ENCODE measurements at regions not wholly inside any gene's neighbourhood (a gene's known extent, or its start where the extent isn't known, plus 50 kb on each side); places are given as distances from the start of the nearest gene placed in this dataset.

DNA sequence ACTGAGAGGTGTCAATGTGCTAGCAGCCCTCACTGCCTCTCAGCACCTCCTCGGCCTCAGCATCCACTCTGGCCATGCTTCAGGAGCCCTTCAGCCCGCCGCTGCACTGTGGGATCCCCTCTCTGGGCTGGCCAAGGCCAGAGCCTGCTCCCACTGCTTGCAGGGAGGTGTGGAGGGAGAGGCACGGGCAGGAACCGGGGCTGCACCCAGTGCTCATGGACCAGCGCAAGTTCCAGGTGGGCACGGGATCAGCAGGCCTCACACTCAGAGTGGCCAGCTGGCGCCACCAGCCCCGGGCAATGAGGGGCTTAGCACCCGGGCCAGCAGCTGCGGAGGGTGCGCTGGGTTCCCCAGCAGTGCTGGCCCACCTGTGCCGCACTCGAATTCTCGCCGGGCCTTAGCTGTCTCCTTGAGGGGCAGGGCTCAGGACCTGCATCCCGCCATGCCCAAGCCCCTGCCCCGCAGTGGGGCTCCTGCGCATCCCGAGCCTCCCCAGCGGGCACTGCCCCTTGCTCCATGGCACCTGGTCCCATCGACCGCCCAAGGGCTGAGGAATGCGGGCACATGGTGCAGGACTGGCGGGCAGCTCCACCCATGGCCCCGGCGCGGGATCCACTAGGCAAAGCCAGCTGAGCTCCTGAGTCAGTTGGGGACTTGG lies 80.4 kb upstream of the MANEA start:
- Histone ChIP-seq H3K4me1 (ENCODE audit: control insufficient read depth in 3 of 3, insufficient read depth in 2 of 3, low read depth in 1 of 3, low read length in 2 of 3) (no peaks in the 10 kb centered on the region), H3K36me3 (ENCODE audit: control insufficient read depth in 3 of 3, insufficient read depth in 2 of 3, low read depth in 1 of 3, low read length in 3 of 3) (no peaks in the 10 kb centered on the region), H3K27me3 (ENCODE audit: control insufficient read depth in 3 of 3, insufficient read depth in 3 of 3, low read length in 3 of 3) (no peaks in the 10 kb centered on the region), H3K4me3 (ENCODE audit: low read depth in 1 of 3, low read length in 3 of 3) (no peak overlapping the region), H3K27ac (ENCODE audit: low read depth in 1 of 3, low read length in 2 of 3) (no peak overlapping the region), H3K9me3 (ENCODE audit: control insufficient read depth in 2 of 2, insufficient read depth in 1 of 2, low read depth in 1 of 2, low read length in 1 of 2) (peaks cover 0 to 13% of the 10 kb centered on the region in 2 donors)
- no peak for DNase-seq
- FAIRE-seq = no peak
- 87 to 94% (median 92%) methylated on average over 24 to 28 of the region's 28 CpGs for WGBS, 3 donors

- Histone ChIP-seq H3K4me3 (ENCODE audit: low read depth in 1 of 3, low read length in 3 of 3) (no peak overlapping the region), H3K27me3 (ENCODE audit: control insufficient read depth in 3 of 3, insufficient read depth in 3 of 3, low read length in 3 of 3) (no peaks in the 10 kb centered on the region), H3K4me1 (ENCODE audit: control insufficient read depth in 3 of 3, insufficient read depth in 2 of 3, low read depth in 1 of 3, low read length in 2 of 3) (no peaks in the 10 kb centered on the region), H3K9me3 (ENCODE audit: control insufficient read depth in 2 of 2, insufficient read depth in 1 of 2, low read depth in 1 of 2, low read length in 1 of 2) (peaks cover 0 to 13% of the 10 kb centered on the region in 2 donors), H3K27ac (ENCODE audit: low read depth in 1 of 3, low read length in 2 of 3) (no peak overlapping the region), H3K36me3 (ENCODE audit: control insufficient read depth in 3 of 3, insufficient read depth in 2 of 3, low read depth in 1 of 3, low read length in 3 of 3) (no peaks in the 10 kb centered on the region)
- 94 to 95% (median 94%) methylated on average over 4 of the region's 4 CpGs for WGBS, 3 donors
- DNase-seq = no peak
- no peak for FAIRE-seq
Measured at GRCh38 chr6:95501032-95501904, 76.1 kb upstream of the MANEA start.

DNA sequence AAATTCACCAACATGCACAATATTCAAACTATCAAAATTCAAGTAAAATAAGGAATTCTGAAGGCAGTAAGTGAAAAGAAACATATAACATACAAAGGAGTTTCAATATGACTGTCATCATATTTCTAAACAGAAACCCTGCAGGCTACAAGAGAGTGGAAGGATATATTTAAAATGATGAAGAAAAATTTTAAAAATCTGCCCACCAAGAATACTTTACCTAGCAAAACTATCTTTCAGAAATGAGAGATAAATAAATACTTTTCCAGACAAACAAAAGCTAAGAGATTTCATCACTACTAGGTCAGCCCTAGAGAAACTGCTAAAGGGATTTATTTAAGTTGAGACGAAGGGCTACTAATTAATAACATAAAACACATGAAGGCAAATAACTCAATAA lies 73.8 kb upstream of the MANEA start:
- H3K36me3 ChIP-seq (ENCODE audit: control insufficient read depth in 3 of 3, insufficient read depth in 2 of 3, low read depth in 1 of 3, low read length in 3 of 3) = no peaks in the 10 kb centered on the region
- no peak for FAIRE-seq
- H3K27me3 ChIP-seq (ENCODE audit: control insufficient read depth in 3 of 3, insufficient read depth in 3 of 3, low read length in 3 of 3) = no peaks in the 10 kb centered on the region
- H3K9me3 ChIP-seq (ENCODE audit: control insufficient read depth in 2 of 2, insufficient read depth in 1 of 2, low read depth in 1 of 2, low read length in 1 of 2) = no peaks in the 10 kb centered on the region
- 90 to 96% (median 91%) methylated on average over 1 of the region's 1 CpG for WGBS, 3 donors
- DNase-seq = no peak
- no peaks in the 10 kb centered on the region for H3K4me1 ChIP-seq (ENCODE audit: control insufficient read depth in 3 of 3, insufficient read depth in 2 of 3, low read depth in 1 of 3, low read length in 2 of 3)
- no peak overlapping the region for H3K4me3 ChIP-seq (ENCODE audit: low read depth in 1 of 3, low read length in 3 of 3)
- no peak overlapping the region for H3K27ac ChIP-seq (ENCODE audit: low read depth in 1 of 3, low read length in 2 of 3)

GRCh38 chr6:95511404-95511803 lies 65.9 kb upstream of the MANEA start:
- Histone ChIP-seq H3K27me3 (ENCODE audit: control insufficient read depth in 3 of 3, insufficient read depth in 3 of 3, low read length in 3 of 3) (no peaks in the 10 kb centered on the region), H3K27ac (ENCODE audit: low read depth in 1 of 3, low read length in 2 of 3) (no peak overlapping the region), H3K4me3 (ENCODE audit: low read depth in 1 of 3, low read length in 3 of 3) (no peak overlapping the region), H3K9me3 (ENCODE audit: control insufficient read depth in 2 of 2, insufficient read depth in 1 of 2, low read depth in 1 of 2, low read length in 1 of 2) (no peaks in the 10 kb centered on the region), H3K36me3 (ENCODE audit: control insufficient read depth in 3 of 3, insufficient read depth in 2 of 3, low read depth in 1 of 3, low read length in 3 of 3) (no peaks in the 10 kb centered on the region), H3K4me1 (ENCODE audit: control insufficient read depth in 3 of 3, insufficient read depth in 2 of 3, low read depth in 1 of 3, low read length in 2 of 3) (no peaks in the 10 kb centered on the region)
- DNase-seq = no peak
- WGBS, 3 donors = 35 to 44% (median 44%) methylated on average over 4 of the region's 4 CpGs
- no peak for FAIRE-seq

DNA sequence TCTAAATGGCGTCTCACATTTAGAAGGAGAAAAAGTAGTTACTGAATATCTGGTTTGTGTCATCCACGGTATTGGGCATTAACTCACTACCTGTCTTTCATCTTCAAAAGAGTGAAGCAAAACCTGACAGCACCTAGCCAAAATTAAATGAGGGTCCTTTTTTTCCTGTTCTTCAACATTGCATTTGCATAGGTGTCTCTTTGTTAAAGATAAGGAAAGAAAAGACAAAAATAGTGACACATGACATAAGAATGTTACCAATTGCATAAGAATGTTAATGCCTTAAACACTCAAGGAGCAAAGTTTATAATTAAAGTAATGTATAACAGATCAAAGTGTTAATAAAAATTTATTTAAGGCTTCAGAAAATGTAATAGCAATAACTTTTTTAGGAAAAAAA lies 61.4 kb upstream of the MANEA start:
- Histone ChIP-seq H3K4me3 (ENCODE audit: low read depth in 1 of 3, low read length in 3 of 3) (no peak overlapping the region), H3K27ac (ENCODE audit: low read depth in 1 of 3, low read length in 2 of 3) (no peak overlapping the region), H3K4me1 (ENCODE audit: control insufficient read depth in 3 of 3, insufficient read depth in 2 of 3, low read depth in 1 of 3, low read length in 2 of 3) (no peaks in the 10 kb centered on the region), H3K36me3 (ENCODE audit: control insufficient read depth in 3 of 3, insufficient read depth in 2 of 3, low read depth in 1 of 3, low read length in 3 of 3) (no peaks in the 10 kb centered on the region), H3K9me3 (ENCODE audit: control insufficient read depth in 2 of 2, insufficient read depth in 1 of 2, low read depth in 1 of 2, low read length in 1 of 2) (no peaks in the 10 kb centered on the region), H3K27me3 (ENCODE audit: control insufficient read depth in 3 of 3, insufficient read depth in 3 of 3, low read length in 3 of 3) (no peaks in the 10 kb centered on the region)
- FAIRE-seq (no peak), DNase-seq (no peak)
- WGBS, 3 donors = 64 to 70% (median 64%) methylated on average over 2 of the region's 2 CpGs

DNA sequence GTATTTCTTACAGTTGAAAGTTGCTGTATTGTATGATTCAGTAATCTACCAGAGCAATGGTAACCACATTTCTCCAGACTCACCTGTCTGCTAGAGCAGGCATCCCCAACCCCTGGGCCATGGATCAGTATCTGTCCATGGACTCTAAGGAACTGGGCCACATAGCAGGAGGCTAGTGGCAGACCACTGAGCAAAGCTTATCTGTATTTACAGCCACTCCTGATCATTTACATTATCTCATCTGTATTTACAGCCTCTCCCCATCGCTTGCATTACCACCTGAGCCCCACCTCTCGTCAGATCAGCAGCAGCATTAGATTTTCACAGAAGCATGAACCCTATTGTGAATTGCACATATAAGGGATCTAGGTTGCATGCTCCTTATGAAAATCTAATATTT lies 60.3 kb upstream of the MANEA start:
- Histone ChIP-seq H3K9me3 (ENCODE audit: control insufficient read depth in 2 of 2, insufficient read depth in 1 of 2, low read depth in 1 of 2, low read length in 1 of 2) (no peaks in the 10 kb centered on the region), H3K27ac (ENCODE audit: low read depth in 1 of 3, low read length in 2 of 3) (no peak overlapping the region), H3K36me3 (ENCODE audit: control insufficient read depth in 3 of 3, insufficient read depth in 2 of 3, low read depth in 1 of 3, low read length in 3 of 3) (no peaks in the 10 kb centered on the region), H3K4me3 (ENCODE audit: low read depth in 1 of 3, low read length in 3 of 3) (no peak overlapping the region), H3K27me3 (ENCODE audit: control insufficient read depth in 3 of 3, insufficient read depth in 3 of 3, low read length in 3 of 3) (no peaks in the 10 kb centered on the region), H3K4me1 (ENCODE audit: control insufficient read depth in 3 of 3, insufficient read depth in 2 of 3, low read depth in 1 of 3, low read length in 2 of 3) (no peaks in the 10 kb centered on the region)
- DNase-seq (no peak), FAIRE-seq (no peak)
- WGBS, 3 donors = 18 to 43% (median 34%) methylated on average over 2 of the region's 2 CpGs

DNA sequence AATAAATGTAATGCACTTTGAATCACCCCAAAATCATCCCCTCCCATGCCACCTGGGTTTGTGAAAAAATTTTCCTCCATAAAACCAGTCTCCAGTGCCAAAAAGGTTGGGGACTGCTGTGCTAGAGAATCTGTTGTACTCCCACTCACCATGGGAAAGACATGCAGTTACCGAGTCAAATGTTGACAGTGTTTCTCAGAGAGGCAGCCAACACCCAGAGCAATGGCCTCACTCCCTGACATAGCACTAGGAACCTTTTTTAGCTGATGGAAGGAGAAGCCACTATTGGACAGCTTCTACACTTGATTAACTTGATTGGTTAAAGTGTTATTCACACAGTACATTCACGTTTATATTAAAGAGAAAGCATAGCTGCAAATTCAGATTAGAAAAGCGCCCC lies 59.8 kb upstream of the MANEA start:
- Histone ChIP-seq H3K27me3 (ENCODE audit: control insufficient read depth in 3 of 3, insufficient read depth in 3 of 3, low read length in 3 of 3) (no peaks in the 10 kb centered on the region), H3K36me3 (ENCODE audit: control insufficient read depth in 3 of 3, insufficient read depth in 2 of 3, low read depth in 1 of 3, low read length in 3 of 3) (no peaks in the 10 kb centered on the region), H3K9me3 (ENCODE audit: control insufficient read depth in 2 of 2, insufficient read depth in 1 of 2, low read depth in 1 of 2, low read length in 1 of 2) (no peaks in the 10 kb centered on the region), H3K27ac (ENCODE audit: low read depth in 1 of 3, low read length in 2 of 3) (no peak overlapping the region), H3K4me3 (ENCODE audit: low read depth in 1 of 3, low read length in 3 of 3) (no peak overlapping the region), H3K4me1 (ENCODE audit: control insufficient read depth in 3 of 3, insufficient read depth in 2 of 3, low read depth in 1 of 3, low read length in 2 of 3) (no peaks in the 10 kb centered on the region)
- WGBS, 3 donors = 49 to 52% (median 49%) methylated on average over 3 of the region's 3 CpGs
- DNase-seq = no peak
- no peak for FAIRE-seq

GRCh38 chr6:95518630-95519227 lies 58.6 kb upstream of the MANEA start:
- Histone ChIP-seq H3K27me3 (ENCODE audit: control insufficient read depth in 3 of 3, insufficient read depth in 3 of 3, low read length in 3 of 3) (no peaks in the 10 kb centered on the region), H3K9me3 (ENCODE audit: control insufficient read depth in 2 of 2, insufficient read depth in 1 of 2, low read depth in 1 of 2, low read length in 1 of 2) (no peaks in the 10 kb centered on the region), H3K4me3 (ENCODE audit: low read depth in 1 of 3, low read length in 3 of 3) (no peak overlapping the region), H3K36me3 (ENCODE audit: control insufficient read depth in 3 of 3, insufficient read depth in 2 of 3, low read depth in 1 of 3, low read length in 3 of 3) (no peaks in the 10 kb centered on the region), H3K27ac (ENCODE audit: low read depth in 1 of 3, low read length in 2 of 3) (no peak overlapping the region), H3K4me1 (ENCODE audit: control insufficient read depth in 3 of 3, insufficient read depth in 2 of 3, low read depth in 1 of 3, low read length in 2 of 3) (no peaks in the 10 kb centered on the region)
- no peak for DNase-seq
- FAIRE-seq = no peak
- 81 to 92% (median 90%) methylated on average over 15 of the region's 15 CpGs for WGBS, 3 donors

Data from small intestine (tissue), 7 donors.